Dendritic cell treated with granulocyte-macrophage colony-stimulating factor and Interleukin-4, amounts not matched to agents 40 ng/mL and 50 ng/mL, for 4 days (primary cell): ENCODE measurements at regions not wholly inside any gene's neighbourhood (a gene's known extent, or its start where the extent isn't known, plus 50 kb on each side); places are given as distances from the start of the nearest gene placed in this dataset.

Source experiments
- H3K27ac Mint-ChIP-seq: one replicate; pipeline ENCODE4 v1.8.0; 2022; ENCODE audit warnings: mild to moderate bottlenecking, mixed read lengths
- H3K27me3 Mint-ChIP-seq: one replicate; pipeline ENCODE4 v1.8.0; 2022; ENCODE audit warnings: mild to moderate bottlenecking, mixed read lengths
- H3K36me3 Mint-ChIP-seq: one replicate; pipeline ENCODE4 v1.8.0; 2022; ENCODE audit warnings: low read depth, mixed read lengths
- H3K4me1 Mint-ChIP-seq: one replicate; pipeline ENCODE4 v1.8.0; 2022; ENCODE audit warnings: low read depth, mixed read lengths
- H3K4me3 Mint-ChIP-seq: one replicate; pipeline ENCODE4 v1.8.0; 2022; ENCODE audit warnings: mild to moderate bottlenecking, moderate library complexity, mixed read lengths
- H3K9me3 Mint-ChIP-seq: one replicate; pipeline ENCODE4 v1.8.0; 2022; ENCODE audit warnings: mixed read lengths
- intact Hi-C: fragments of 100-400 bp; cut with micrococcal nuclease; formaldehyde crosslinking; loops from one replicate; pipeline ENCODE4 v1.15.0; 2022

- no peaks in the 10 kb centered on the region for H3K36me3 Mint-ChIP-seq
- H3K27me3 Mint-ChIP-seq = no peaks in the 10 kb centered on the region
- H3K4me3 Mint-ChIP-seq = no peak overlapping the region
- H3K27ac Mint-ChIP-seq = no peak overlapping the region
- H3K9me3 Mint-ChIP-seq = peaks cover 6% of the 10 kb centered on the region
- intact Hi-C loops = no loop called here
- no peaks in the 10 kb centered on the region for H3K4me1 Mint-ChIP-seq
Observed at GRCh38 chr2:17996978-17997377, 118.5 kb downstream of the KCNS3 start.

- Mint-ChIP-seq H3K27me3 (no peaks in the 10 kb centered on the region), H3K4me3 (no peak overlapping the region), H3K4me1 (no peaks in the 10 kb centered on the region), H3K9me3 (peaks cover 6% of the 10 kb centered on the region), H3K27ac (no peak overlapping the region), H3K36me3 (no peaks in the 10 kb centered on the region)
- intact Hi-C loops = no loop called here
Observed at GRCh38 chr2:17995593-17995992, 117.1 kb downstream of the KCNS3 start.
